ENCODE measurements at regions not wholly inside any gene's neighbourhood (a gene's known extent, or its start where the extent isn't known, plus 50 kb on each side); places are given as distances from the start of the nearest gene placed in this dataset.

GRCh38 chr1:18537386-18538306, 56.9 kb downstream of the KLHDC7A start (continued):
- TF ChIP-seq ZNF436 (CRISPR knock-in tag; IDR thresholded peaks at IDR 0.05), result no peak
- TF ChIP-seq TEAD4 (IDR thresholded peaks at IDR 0.05; ENCODE audit: low read length), result no peak
- TF ChIP-seq TEAD4 (CRISPR knock-in tag; IDR thresholded peaks at IDR 0.05; ENCODE audit: borderline replicate concordance), result no peak
- TF ChIP-seq ZNF551 (CRISPR knock-in tag; IDR thresholded peaks at IDR 0.05), result no peak
- no peak for TF ChIP-seq CGGBP1 (CRISPR knock-in tag; IDR thresholded peaks at IDR 0.05)
- no peak for TF ChIP-seq RBM39 (optimal IDR thresholded peaks at IDR 0.05; ENCODE audit: low read depth, low read length)
- TF ChIP-seq RERE (CRISPR knock-in tag; IDR thresholded peaks at IDR 0.05; ENCODE audit: borderline replicate concordance), result no peak
- TF ChIP-seq HIVEP1 (CRISPR knock-in tag; IDR thresholded peaks at IDR 0.05), result no peak
- TF ChIP-seq ZNF584 (CRISPR knock-in tag; IDR thresholded peaks at IDR 0.05; ENCODE audit: low read depth), result no peak
- no peak for TF ChIP-seq NR4A1 (CRISPR knock-in tag; IDR thresholded peaks at IDR 0.05)
- TF ChIP-seq NR4A1 (tag; IDR thresholded peaks at IDR 0.05), result no peak
- TF ChIP-seq CEBPZ (IDR thresholded peaks at IDR 0.05; ENCODE audit: borderline replicate concordance, low read depth, low read length), result no peak
- TF ChIP-seq ZNF589 (CRISPR knock-in tag; IDR thresholded peaks at IDR 0.05; ENCODE audit: low read depth), result no peak
